D721Med (cell line): ENCODE measurements at regions not wholly inside any gene's neighbourhood (a gene's known extent, or its start where the extent isn't known, plus 50 kb on each side); places are given as distances from the start of the nearest gene placed in this dataset.

Experiments used
- DNase-seq: peaks from one replicate; pipeline ENCODE4 v3.0.0; 2011; ENCODE audit warnings: low spot score; ENCODE audit not compliant: insufficient read length
- FAIRE-seq: peaks from 2 replicates; lab custom pipeline; 2011; peaks lifted over from hg19 to GRCh38; lab: Jason Lieb, UNC
- CTCF ChIP-seq: IDR thresholded peaks from 2 replicates; pipeline ENCODE4 v1.5.1; 2012; ENCODE audit warnings: mild to moderate bottlenecking, control low read depth; ENCODE audit not compliant: insufficient read depth; ENCODE audit errors: missing control alignments

DNA sequence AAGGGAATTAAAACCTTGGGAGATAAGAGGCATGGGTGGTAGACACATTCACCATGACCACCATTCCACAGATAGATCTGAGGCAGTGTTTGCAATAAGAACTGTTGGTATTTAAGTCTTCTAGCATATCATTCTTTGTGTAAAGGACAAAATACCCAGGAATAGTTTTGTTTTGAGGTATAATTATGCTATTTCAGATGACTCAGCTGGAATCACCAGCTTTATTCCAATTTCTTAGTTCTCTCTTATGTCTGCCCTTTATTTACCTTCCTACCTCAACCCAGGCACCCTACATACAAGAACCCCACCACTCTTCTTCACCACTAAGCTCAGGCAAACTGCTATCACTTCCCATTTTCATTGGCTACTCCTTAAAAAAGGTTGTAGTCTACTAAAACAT, 94.7 kb upstream of the TRIO start:
- DNase-seq (no peak), FAIRE-seq (no peak)
- TF ChIP-seq CTCF: no peak

DNA sequence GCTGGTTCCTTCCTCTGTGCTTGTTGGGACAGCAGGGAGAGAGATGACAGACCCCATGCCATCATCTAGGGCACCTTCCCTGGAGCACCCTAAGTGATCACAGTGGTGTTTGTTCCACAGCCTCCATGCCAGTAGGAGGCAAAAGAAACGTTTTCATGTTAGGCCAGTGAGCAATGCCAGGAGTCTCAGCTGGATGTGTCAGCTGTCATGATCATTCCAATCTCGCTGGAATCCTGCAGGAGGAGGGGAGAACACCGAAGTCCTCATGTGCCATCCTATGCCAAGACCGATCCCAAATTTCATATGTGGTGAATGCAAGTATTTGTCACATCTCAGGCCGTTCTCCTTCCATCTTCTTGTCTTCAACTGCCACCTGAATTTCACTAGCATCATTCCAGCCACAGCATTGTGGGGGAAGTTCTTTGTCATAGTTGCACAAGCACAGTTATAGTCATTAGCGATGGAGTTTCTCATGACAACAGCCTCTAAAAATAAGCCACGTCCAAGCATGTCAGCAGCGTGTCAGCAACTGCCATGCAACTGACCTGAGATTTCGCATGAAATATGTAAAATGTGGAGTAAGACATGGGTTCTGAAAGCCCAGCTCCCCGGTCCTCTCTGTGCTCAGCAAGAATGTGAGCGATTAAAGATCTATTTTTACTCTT, 97.2 kb upstream of the DNAH5 start:
- FAIRE-seq: no peak
- no peak for DNase-seq
- no peak for TF ChIP-seq CTCF

- FAIRE-seq: no peak
- no peak for TF ChIP-seq CTCF
- no peak for DNase-seq
Measured at GRCh38 chr5:14040542-14040941, 96.1 kb upstream of the DNAH5 start.

DNA sequence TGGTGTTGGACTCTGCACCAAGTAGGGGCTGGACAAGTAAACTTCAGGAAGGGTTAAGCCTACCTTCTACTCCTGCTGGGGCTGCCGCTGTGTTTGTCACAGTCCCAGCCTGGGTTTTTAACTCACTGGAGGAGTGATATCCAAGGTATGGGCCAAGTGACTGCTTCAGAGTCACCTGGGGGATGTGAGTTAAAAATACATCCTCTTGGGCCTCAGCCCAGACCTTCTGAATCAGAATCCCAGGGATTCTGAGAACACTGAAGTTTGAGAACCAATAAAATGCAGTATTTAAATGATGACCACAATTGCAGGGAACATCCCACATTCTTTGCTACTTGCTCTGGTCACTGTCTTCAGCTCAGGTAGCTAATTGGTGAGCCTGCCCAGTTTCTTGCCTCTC, 95.1 kb upstream of the DNAH5 start:
- no peak for TF ChIP-seq CTCF
- FAIRE-seq (no peak), DNase-seq (no peak)

GRCh38 chr5:14039063-14039462, 94.6 kb upstream of the DNAH5 start:
- TF ChIP-seq CTCF: no peak
- no peak for DNase-seq
- no peak for FAIRE-seq

DNA sequence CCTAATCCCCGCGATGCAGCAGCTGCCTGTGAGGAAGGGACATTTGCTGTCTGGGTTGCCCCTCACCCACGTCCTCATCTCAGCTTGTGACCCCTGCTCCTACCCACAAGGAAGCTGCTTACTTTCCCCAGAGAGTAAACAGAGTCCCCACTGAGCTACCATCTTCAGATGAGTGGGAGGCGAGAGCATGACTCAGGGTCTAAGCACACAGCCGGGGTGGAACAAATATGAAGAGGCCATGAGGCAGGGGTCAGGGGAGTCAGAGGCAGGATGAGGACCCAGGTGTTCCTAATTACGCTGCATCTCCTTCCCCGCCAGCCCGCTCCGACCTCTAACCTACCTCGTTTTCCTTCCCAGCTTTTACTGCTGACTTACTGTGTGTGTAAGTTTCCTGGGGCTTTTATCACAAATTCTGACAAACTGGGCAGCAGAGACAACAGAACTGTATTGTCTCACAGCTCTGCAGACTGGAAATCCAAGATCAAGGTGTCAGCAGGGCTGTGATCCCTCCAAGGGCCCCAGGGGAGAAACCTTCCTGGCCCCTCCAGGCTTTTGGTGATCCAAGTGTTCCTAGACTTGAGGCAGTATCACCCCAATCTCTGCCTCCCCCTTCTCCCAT, 94.0 kb upstream of the DNAH5 start:
- TF ChIP-seq CTCF: no peak
- DNase-seq (no peak), FAIRE-seq (no peak)

DNA sequence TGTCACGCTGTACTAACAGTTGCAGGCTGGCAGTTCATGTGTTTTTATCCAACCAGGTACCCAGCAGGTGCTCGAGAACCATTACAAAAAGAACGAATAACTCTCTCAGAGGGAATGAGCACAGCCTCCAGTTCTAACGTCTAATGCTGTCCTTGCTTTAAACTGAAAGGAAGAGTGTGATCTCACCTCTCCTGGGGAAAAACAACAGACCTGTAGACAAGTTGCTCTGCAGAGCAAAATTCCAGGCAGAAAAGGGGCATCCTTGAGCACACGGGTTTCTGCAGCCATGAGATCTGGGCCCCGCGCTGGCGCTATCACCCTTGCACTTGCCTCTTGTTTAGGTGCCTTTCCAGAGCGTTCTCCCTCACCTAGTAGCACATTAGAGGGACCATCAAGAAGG, 92.5 kb upstream of the DNAH5 start:
- no peak for TF ChIP-seq CTCF
- no peak for FAIRE-seq
- no peak for DNase-seq
